ENCODE measurements at regions not wholly inside any gene's neighbourhood (a gene's known extent, or its start where the extent isn't known, plus 50 kb on each side); places are given as distances from the start of the nearest gene placed in this dataset.
"Not testable (repeated sequence)": the region's sequence is repeated elsewhere in the genome, so short reads cannot be mapped to it uniquely, and the experiment has no call there.

DNA sequence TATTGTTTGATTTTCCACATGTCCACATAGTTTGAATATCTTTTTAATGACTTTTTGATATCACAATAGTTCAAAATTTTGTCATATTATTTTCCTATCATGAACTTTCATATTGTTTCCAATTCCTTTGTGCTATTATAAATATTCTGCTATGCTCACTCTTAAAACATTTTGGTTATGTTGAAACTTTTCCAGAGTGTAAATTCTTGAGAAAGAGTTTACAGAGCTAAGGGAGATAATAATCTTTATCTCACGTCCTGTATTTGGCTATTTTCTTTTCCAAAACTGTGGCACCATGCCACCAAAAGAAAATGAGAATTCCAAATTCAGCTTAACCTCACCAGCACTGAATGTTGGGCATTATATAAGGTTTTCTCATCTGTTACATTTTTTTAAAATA, 210.9 kb downstream of the TFAP2B start:
- Histone ChIP-seq H3K4me3 (ENCODE audit: insufficient read depth, low read depth, low read length) (no peak overlapping the region), H3K27me3 (ENCODE audit: control insufficient read depth, insufficient read depth, low read length) (no peaks in the 10 kb centered on the region), H3K36me3 (replicated peaks; ENCODE audit: control insufficient read depth, insufficient read depth, low read length) (no peaks in the 10 kb centered on the region)
- no peak for DNase-seq

GRCh38 chr6:51045548-51045947, 226.9 kb downstream of the TFAP2B start:
- no peak overlapping the region for H3K4me3 ChIP-seq (ENCODE audit: insufficient read depth, low read depth, low read length)
- no peaks in the 10 kb centered on the region for H3K27me3 ChIP-seq (ENCODE audit: control insufficient read depth, insufficient read depth, low read length)
- no peaks in the 10 kb centered on the region for H3K36me3 ChIP-seq (replicated peaks; ENCODE audit: control insufficient read depth, insufficient read depth, low read length)
- no peak for DNase-seq

DNA sequence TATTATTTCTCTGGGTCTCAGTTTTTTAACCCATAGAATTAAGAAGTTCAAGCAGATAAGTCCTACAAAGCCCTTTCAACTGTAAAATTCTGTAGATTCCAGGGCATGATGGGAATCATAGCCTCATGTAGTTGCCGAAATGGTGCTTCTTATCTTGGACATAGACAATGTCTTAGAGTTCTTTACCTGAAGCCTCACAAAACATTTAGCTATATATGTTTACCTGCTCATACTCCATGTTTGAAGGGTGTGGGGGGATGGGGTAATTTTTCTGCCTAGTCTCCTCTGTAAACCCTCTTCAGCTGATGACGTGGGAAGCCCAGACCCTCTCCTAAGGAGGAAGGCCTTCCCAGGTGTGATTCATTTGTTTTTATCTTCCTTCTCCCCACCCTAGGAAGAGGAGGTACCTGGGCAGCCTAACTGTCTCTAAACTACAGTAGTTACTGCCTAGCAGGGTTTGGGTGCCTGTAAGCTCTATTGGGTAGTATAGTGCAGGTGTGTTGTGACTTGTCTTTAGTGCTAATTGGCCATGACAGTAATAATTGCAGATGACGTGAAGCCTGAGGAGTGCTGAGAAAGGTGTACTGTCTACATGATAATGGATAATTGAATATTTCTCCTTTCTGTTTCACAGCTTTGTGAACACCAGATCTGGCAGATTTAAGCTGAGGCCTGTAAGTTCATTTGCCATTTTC, 230.8 kb downstream of the TFAP2B start:
- H3K27me3 ChIP-seq (ENCODE audit: control insufficient read depth, insufficient read depth, low read length) = no peaks in the 10 kb centered on the region
- H3K36me3 ChIP-seq (replicated peaks; ENCODE audit: control insufficient read depth, insufficient read depth, low read length) = no peaks in the 10 kb centered on the region
- DNase-seq = no peak
- no peak overlapping the region for H3K4me3 ChIP-seq (ENCODE audit: insufficient read depth, low read depth, low read length)

GRCh38 chr6:51049983-51050877, 231.6 kb downstream of the TFAP2B start:
- Histone ChIP-seq H3K27me3 (ENCODE audit: control insufficient read depth, insufficient read depth, low read length) (no peaks in the 10 kb centered on the region), H3K4me3 (ENCODE audit: insufficient read depth, low read depth, low read length) (no peak overlapping the region), H3K36me3 (replicated peaks; ENCODE audit: control insufficient read depth, insufficient read depth, low read length) (no peaks in the 10 kb centered on the region)
- no peak for DNase-seq

DNA sequence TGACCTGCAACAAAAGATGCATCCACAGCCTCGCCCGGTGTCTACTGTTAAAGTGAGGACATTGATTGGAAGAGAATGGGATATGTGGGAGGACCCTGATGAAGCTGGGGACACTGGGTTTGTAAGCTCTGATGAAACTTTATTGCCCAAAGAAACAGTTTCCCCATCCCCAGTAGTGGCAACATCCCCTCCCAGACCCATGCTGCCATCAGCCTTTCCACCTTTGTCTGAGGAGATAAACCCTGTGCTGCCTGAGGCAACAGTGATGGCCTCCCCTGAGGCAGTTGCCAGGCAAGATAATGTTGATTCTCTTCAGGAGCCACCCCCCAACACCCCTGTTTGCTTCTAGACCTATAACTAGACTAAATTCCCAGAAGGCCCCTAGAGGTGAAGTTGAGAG, 234.0 kb downstream of the TFAP2B start:
- not testable (repeated sequence) for H3K4me3 ChIP-seq (ENCODE audit: insufficient read depth, low read depth, low read length); H3K27me3 ChIP-seq (ENCODE audit: control insufficient read depth, insufficient read depth, low read length); DNase-seq

DNA sequence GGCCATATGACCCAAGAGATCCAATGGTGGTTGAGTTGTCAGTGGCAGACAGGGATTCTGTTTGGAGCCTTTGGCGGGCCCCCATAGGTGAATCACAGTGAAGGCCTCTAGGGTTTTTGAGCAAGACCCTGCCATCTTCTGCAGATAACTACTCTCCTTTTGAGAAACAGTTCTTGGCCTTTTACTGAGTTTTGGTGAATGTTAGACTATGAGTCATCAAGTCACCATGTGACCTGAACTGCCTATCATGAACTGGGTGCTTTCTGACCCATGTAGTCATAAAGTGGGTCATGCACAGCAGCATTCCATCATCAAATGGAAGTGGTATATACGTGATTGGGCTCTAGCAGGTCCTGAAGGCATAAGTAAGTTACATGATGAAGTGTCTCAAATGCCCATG, 236.6 kb downstream of the TFAP2B start:
- not testable (repeated sequence) for H3K27me3 ChIP-seq (ENCODE audit: control insufficient read depth, insufficient read depth, low read length); H3K36me3 ChIP-seq (replicated peaks; ENCODE audit: control insufficient read depth, insufficient read depth, low read length); DNase-seq; H3K4me3 ChIP-seq (ENCODE audit: insufficient read depth, low read depth, low read length)

More for the DNA sequence above, 234.0 kb downstream of the TFAP2B start:
- H3K36me3 ChIP-seq (replicated peaks; ENCODE audit: control insufficient read depth, insufficient read depth, low read length) = not testable (repeated sequence)

DNA sequence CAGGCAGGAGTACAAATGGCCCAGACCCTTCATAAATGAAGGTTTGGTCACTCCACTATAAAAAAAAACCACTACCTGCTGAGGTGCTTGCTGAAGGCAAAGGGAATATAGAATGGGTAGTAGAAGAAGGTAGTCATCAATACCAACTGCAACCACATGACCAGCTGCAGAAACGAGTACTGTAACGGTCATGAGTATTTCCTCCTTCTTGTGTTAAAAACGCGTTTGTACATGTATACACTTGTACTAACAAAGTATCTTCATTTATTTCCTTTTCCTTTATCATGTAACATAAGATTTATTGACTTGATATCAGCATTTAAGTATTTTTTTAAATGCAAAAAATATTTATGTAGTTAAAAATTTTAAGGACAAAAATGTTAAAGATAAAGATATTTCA, 238.6 kb downstream of the TFAP2B start:
- no peaks in the 10 kb centered on the region for H3K27me3 ChIP-seq (ENCODE audit: control insufficient read depth, insufficient read depth, low read length)
- no peak overlapping the region for H3K4me3 ChIP-seq (ENCODE audit: insufficient read depth, low read depth, low read length)
- no peak for DNase-seq
- H3K36me3 ChIP-seq (replicated peaks; ENCODE audit: control insufficient read depth, insufficient read depth, low read length) = no peaks in the 10 kb centered on the region

- Histone ChIP-seq H3K27me3 (ENCODE audit: control insufficient read depth, insufficient read depth, low read length) (no peaks in the 10 kb centered on the region), H3K4me3 (ENCODE audit: insufficient read depth, low read depth, low read length) (no peak overlapping the region)
- no peak for DNase-seq
These were observed 241.6 kb downstream of the TFAP2B start for GRCh38 chr6:51060262-51060762.

GRCh38 chr6:51062166-51062722, 243.6 kb downstream of the TFAP2B start:
- Histone ChIP-seq H3K4me3 (ENCODE audit: insufficient read depth, low read depth, low read length) (no peak overlapping the region), H3K36me3 (replicated peaks; ENCODE audit: control insufficient read depth, insufficient read depth, low read length) (no peaks in the 10 kb centered on the region), H3K27me3 (ENCODE audit: control insufficient read depth, insufficient read depth, low read length) (no peaks in the 10 kb centered on the region)
- no peak for DNase-seq

More at GRCh38 chr6:51060262-51060762, 241.6 kb downstream of the TFAP2B start:
- no peaks in the 10 kb centered on the region for H3K36me3 ChIP-seq (replicated peaks; ENCODE audit: control insufficient read depth, insufficient read depth, low read length)

GRCh38 chr6:51077821-51078518, 259.3 kb downstream of the TFAP2B start:
- DNase-seq = no peak
- no peak overlapping the region for H3K4me3 ChIP-seq (ENCODE audit: insufficient read depth, low read depth, low read length)
- H3K36me3 ChIP-seq (replicated peaks; ENCODE audit: control insufficient read depth, insufficient read depth, low read length) = no peaks in the 10 kb centered on the region
- H3K27me3 ChIP-seq (ENCODE audit: control insufficient read depth, insufficient read depth, low read length) = no peaks in the 10 kb centered on the region

DNA sequence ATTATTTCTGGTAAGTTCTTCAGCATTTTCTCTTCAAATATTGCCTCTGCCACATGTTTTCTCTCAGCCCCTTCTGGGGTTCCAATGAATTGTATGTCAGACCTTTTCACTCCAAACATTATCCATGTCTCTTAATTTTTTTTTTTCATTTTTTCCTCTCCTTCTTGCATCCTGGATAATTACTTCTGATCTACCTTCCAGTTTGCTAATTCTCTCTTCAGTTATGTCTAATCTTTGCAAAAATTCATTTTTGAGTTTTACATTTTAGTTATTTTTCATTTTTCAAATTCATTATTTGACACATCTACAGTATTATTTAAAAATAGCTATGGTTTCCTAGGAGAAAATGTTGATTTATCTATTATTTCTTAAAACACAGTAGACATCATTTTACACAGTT, 271.7 kb downstream of the TFAP2B start:
- Histone ChIP-seq H3K27me3 (ENCODE audit: control insufficient read depth, insufficient read depth, low read length) (no peaks in the 10 kb centered on the region), H3K36me3 (replicated peaks; ENCODE audit: control insufficient read depth, insufficient read depth, low read length) (no peaks in the 10 kb centered on the region), H3K4me3 (ENCODE audit: insufficient read depth, low read depth, low read length) (no peak overlapping the region)
- DNase-seq = no peak

GRCh38 chr6:51093871-51094270, 275.2 kb downstream of the TFAP2B start:
- Histone ChIP-seq H3K4me3 (ENCODE audit: insufficient read depth, low read depth, low read length) (no peak overlapping the region), H3K36me3 (replicated peaks; ENCODE audit: control insufficient read depth, insufficient read depth, low read length) (no peaks in the 10 kb centered on the region), H3K27me3 (ENCODE audit: control insufficient read depth, insufficient read depth, low read length) (no peaks in the 10 kb centered on the region)
- no peak for DNase-seq

DNA sequence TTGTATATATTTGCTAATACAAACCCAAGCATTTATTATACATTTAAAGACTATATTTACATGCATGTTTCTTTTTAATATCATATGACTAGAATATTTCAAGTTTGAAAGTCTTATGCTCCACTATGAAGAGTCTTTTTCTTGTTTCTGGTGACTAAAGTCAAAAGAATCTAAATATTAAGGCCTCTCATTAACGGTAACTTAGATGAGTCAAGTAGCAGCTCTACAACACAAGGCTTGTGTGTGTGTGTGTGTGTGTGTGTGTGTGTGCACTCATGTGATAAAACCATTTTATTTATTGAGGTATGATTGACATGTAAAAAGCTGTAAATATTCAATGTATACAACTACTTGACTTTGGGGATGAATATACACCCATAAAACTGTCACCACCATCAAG, 275.6 kb downstream of the TFAP2B start:
- DNase-seq = no peak
- H3K4me3 ChIP-seq (ENCODE audit: insufficient read depth, low read depth, low read length) = no peak overlapping the region
- no peaks in the 10 kb centered on the region for H3K36me3 ChIP-seq (replicated peaks; ENCODE audit: control insufficient read depth, insufficient read depth, low read length)
- no peaks in the 10 kb centered on the region for H3K27me3 ChIP-seq (ENCODE audit: control insufficient read depth, insufficient read depth, low read length)

DNA sequence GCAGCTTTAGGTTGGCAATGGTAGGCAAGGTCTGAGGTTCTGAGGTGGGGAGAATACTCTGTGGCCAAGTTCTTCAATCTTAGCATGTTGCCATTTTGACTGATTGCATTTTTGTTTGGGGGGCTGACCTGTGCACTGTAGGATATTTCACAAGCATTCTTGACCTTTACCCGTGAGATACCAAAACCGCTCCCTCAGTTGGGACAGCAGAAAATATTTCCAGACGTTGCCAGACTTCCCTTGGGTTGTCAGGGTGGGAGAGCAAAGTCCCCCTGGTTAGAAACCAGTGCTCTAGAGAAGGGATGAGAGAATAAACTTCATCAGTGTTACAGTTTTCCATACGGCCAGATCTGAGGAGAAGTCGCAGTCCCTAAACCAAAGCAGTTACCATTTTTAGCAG, 279.6 kb downstream of the TFAP2B start:
- DNase-seq = no peak
- no peak overlapping the region for H3K4me3 ChIP-seq (ENCODE audit: insufficient read depth, low read depth, low read length)
- no peaks in the 10 kb centered on the region for H3K36me3 ChIP-seq (replicated peaks; ENCODE audit: control insufficient read depth, insufficient read depth, low read length)
- H3K27me3 ChIP-seq (ENCODE audit: control insufficient read depth, insufficient read depth, low read length) = no peaks in the 10 kb centered on the region
